ENCODE measurements at regions not wholly inside any gene's neighbourhood (a gene's known extent, or its start where the extent isn't known, plus 50 kb on each side); places are given as distances from the start of the nearest gene placed in this dataset.

DNA sequence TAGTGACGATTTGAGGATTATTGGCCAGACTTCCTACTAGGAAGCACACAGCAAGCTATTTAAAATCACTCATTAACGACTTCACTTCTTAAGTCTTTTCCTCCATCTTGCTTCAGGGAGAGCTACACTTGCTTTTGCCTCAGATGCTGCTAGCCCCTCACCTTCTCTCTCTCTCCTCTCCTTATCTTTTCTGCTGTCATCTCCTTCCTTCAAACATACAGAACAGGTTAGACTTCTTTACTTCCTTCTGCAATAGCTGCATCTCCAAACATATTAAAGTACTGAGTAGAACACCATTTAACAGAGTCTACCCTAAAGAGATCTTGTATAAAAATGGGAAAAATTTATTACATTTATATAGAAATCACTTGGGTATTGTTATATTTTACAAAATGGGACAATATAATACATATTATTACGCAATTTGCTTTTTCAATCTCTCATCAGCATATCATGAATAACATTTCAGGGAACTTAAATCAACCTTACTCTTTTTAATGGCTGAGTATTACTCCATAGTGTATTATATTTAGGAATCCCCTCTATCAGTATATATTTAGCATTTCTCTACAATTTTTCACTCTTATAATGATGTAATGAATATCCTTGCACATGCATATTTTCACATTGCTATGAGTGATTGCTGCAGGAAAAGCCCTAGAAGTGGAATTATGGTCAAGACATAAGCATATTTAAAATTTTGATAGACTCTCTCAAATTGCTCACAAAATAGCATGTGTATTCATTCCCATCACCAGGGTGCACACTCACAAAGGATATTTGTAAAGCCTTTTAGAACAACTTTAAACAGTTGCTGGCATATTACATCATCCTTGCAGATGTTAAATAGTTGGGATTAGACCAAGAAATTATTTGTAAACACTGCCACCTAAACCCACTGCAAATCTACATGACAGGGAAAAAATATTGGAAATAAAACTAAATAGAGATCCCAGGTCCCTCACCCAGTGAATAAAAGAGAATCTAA, 164.5 kb upstream of the NFIB start (continued):
- TF ChIP-seq ZNF302 (tag by site-specific recombination; IDR thresholded peaks at IDR 0.05; ENCODE audit: low read depth) (no peak), ZFP41 (tag by site-specific recombination; IDR thresholded peaks at IDR 0.05; ENCODE audit: borderline replicate concordance) (no peak), ZNF792 (tag by site-specific recombination; IDR thresholded peaks at IDR 0.05) (no peak)

DNA sequence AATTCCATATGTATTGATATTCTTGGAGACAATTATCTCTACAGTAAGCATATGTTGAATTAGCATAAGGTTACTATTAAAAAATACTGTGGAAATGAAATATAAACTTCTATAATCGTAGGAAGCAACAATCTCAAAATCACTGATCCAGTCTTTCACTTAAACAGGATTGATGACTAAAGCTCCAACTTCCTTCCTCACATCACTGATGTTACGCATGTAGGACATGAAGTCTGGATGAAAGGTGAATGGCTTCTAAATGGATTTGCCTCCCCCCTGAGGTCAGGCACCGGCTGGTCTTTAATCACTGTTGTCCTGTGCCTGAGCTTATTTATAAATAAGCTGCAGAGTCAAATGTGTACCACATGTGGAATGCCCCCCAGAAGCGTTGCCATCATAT, 157.1 kb upstream of the NFIB start:
- POLR2A ChIA-PET: no interaction called here
- TF ChIP-seq ZNF37A (tag by site-specific recombination; IDR thresholded peaks at IDR 0.05): no peak
- no peak for TF ChIP-seq IKZF3 (tag by site-specific recombination; IDR thresholded peaks at IDR 0.05)
- TF ChIP-seq, protein P1, sequence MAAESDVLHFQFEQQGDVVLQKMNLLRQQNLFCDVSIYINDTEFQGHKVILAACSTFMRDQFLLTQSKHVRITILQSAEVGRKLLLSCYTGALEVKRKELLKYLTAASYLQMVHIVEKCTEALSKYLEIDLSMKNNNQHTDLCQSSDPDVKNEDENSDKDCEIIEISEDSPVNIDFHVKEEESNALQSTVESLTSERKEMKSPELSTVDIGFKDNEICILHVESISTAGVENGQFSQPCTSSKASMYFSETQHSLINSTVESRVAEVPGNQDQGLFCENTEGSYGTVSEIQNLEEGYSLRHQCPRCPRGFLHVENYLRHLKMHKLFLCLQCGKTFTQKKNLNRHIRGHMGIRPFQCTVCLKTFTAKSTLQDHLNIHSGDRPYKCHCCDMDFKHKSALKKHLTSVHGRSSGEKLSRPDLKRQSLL (tag by site-specific recombination; IDR thresholded peaks at IDR 0.05): no peak
- TF ChIP-seq ZNF621 (tag by site-specific recombination; IDR thresholded peaks at IDR 0.05): no peak
- TF ChIP-seq MEIS1 (CRISPR knock-in tag; IDR thresholded peaks at IDR 0.05; ENCODE audit: borderline replicate concordance): no peak
- TF ChIP-seq ZNF341 (tag by site-specific recombination; IDR thresholded peaks at IDR 0.05; ENCODE audit: low read depth): no peak
- no peak for TF ChIP-seq BCL11A (tag by site-specific recombination; IDR thresholded peaks at IDR 0.05; ENCODE audit: low read depth)
- Histone ChIP-seq H3K9me3 (ENCODE audit: control insufficient read depth, insufficient read depth, low read depth, low read length) (no peaks in the 10 kb centered on the region), H3K4me1 (ENCODE audit: control insufficient read depth, insufficient read depth, low read length) (no peaks in the 10 kb centered on the region), H3K27ac (ENCODE audit: extremely low read depth, low read depth, low read length) (no peak overlapping the region), H3K4me3 (ENCODE audit: low read depth, low read length) (no peak overlapping the region), H3K36me3 (ENCODE audit: control insufficient read depth in 2 of 2, insufficient read depth in 1 of 2, low read length in 2 of 2) (no peaks in the 10 kb centered on the region)
- CTCF ChIA-PET: interaction anchor here (0.6 to 2.7 kb wide), 4 partner anchors 181 to 664 kb away, joined by 3 to 13 read pairs (median 3); no protein-coding TSS in a partner anchor

DNA sequence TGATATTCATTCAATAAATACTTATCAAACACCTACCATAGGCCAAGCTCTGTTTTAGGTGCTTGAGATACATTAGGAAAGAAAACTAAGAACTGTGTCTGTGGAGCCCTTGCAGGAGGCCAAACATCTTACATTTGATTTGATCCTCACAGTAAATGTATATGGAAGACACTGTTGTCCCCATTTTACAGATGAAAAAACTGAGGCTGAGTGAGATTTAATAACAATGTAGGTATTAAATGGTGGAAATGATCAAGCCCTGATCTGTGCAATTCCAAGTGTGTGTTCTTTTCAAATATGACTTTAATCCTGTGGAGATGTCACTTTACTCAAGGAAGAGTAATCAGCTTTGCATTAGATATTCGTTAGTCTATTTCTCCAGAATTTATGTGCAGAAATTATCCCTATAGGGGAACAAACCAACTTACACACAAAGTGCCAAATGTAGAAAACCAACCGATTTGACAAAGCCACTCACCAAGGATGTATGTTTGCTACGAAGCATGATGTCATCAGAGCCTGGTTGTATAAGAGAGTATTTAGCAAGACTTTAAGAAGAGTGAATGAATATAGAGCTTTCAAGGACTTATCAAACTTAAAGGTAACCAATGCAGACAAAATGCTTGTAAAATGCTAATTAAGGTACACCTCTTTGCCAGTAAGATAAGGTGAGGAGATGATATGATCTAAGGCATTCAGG, 153.9 kb upstream of the NFIB start:
- TF ChIP-seq, protein P2, sequence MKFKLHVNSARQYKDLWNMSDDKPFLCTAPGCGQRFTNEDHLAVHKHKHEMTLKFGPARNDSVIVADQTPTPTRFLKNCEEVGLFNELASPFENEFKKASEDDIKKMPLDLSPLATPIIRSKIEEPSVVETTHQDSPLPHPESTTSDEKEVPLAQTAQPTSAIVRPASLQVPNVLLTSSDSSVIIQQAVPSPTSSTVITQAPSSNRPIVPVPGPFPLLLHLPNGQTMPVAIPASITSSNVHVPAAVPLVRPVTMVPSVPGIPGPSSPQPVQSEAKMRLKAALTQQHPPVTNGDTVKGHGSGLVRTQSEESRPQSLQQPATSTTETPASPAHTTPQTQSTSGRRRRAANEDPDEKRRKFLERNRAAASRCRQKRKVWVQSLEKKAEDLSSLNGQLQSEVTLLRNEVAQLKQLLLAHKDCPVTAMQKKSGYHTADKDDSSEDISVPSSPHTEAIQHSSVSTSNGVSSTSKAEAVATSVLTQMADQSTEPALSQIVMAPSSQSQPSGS (tag by site-specific recombination; IDR thresholded peaks at IDR 0.05; ENCODE audit: low read depth): peak; percentile 51; the same call in 1 of the 2 replicates
- no peak for TF ChIP-seq ZNF792 (tag by site-specific recombination; IDR thresholded peaks at IDR 0.05)
- Histone ChIP-seq H3K9me3 (ENCODE audit: control insufficient read depth, insufficient read depth, low read depth, low read length) (no peaks in the 10 kb centered on the region), H3K36me3 (ENCODE audit: control insufficient read depth in 2 of 2, insufficient read depth in 1 of 2, low read length in 2 of 2) (no peaks in the 10 kb centered on the region), H3K27ac (ENCODE audit: extremely low read depth, low read depth, low read length) (no peak overlapping the region), H3K4me3 (ENCODE audit: low read depth, low read length) (no peak overlapping the region), H3K4me1 (ENCODE audit: control insufficient read depth, insufficient read depth, low read length) (no peaks in the 10 kb centered on the region)
- POLR2A ChIA-PET: no interaction called here
- CTCF ChIA-PET: interaction anchor here (0.7 to 5.4 kb wide), 6 partner anchors 20 to 301 kb away, joined by 3 to 68 read pairs (median 3); no protein-coding TSS in a partner anchor

DNA sequence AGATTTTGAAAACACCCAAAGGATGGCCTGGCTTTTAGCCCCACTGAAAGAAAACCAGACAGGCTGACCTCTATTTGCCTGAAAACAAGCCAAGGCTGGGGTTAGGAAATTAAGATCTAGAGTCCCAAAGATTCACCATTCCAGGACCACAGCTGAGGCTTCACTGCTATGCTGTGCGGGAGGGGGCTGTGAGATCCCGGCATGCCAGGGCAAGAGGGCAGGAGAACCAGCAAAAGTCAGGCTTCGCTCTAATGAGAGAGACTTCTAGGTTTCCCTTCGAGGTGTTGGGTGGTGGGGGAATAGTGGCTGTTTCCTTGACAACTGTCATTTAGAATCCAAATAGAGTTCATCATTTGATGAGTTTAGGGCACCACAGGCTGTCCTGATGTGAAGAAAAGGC, 152.9 kb upstream of the NFIB start:
- H3K4me1 ChIP-seq (ENCODE audit: control insufficient read depth, insufficient read depth, low read length): no peaks in the 10 kb centered on the region
- no peaks in the 10 kb centered on the region for H3K36me3 ChIP-seq (ENCODE audit: control insufficient read depth in 2 of 2, insufficient read depth in 1 of 2, low read length in 2 of 2)
- H3K4me3 ChIP-seq (ENCODE audit: low read depth, low read length): no peak overlapping the region
- CTCF ChIA-PET: interaction anchor here (0.5 to 5.4 kb wide), 8 partner anchors 149 to 1775 kb away, joined by 3 to 68 read pairs (median 3); no protein-coding TSS in a partner anchor
- POLR2A ChIA-PET: no interaction called here
- H3K9me3 ChIP-seq (ENCODE audit: control insufficient read depth, insufficient read depth, low read depth, low read length): no peaks in the 10 kb centered on the region
- H3K27ac ChIP-seq (ENCODE audit: extremely low read depth, low read depth, low read length): no peak overlapping the region
- TF ChIP-seq ZNF654 (tag by site-specific recombination; IDR thresholded peaks at IDR 0.05; ENCODE audit: low read depth) (no peak), ZNF596 (tag by site-specific recombination; IDR thresholded peaks at IDR 0.05) (no peak), YY2 (tag by site-specific recombination; IDR thresholded peaks at IDR 0.05) (no peak), SALL2 (tag by site-specific recombination; IDR thresholded peaks at IDR 0.05; ENCODE audit: borderline replicate concordance) (no peak), ZNF416 (tag by site-specific recombination; IDR thresholded peaks at IDR 0.05) (no peak), ZNF184 (tag by site-specific recombination; IDR thresholded peaks at IDR 0.05) (no peak)
- TF ChIP-seq, protein P3, sequence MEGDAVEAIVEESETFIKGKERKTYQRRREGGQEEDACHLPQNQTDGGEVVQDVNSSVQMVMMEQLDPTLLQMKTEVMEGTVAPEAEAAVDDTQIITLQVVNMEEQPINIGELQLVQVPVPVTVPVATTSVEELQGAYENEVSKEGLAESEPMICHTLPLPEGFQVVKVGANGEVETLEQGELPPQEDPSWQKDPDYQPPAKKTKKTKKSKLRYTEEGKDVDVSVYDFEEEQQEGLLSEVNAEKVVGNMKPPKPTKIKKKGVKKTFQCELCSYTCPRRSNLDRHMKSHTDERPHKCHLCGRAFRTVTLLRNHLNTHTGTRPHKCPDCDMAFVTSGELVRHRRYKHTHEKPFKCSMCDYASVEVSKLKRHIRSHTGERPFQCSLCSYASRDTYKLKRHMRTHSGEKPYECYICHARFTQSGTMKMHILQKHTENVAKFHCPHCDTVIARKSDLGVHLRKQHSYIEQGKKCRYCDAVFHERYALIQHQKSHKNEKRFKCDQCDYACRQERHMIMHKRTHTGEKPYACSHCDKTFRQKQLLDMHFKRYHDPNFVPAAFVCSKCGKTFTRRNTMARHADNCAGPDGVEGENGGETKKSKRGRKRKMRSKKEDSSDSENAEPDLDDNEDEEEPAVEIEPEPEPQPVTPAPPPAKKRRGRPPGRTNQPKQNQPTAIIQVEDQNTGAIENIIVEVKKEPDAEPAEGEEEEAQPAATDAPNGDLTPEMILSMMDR (tag by site-specific recombination; IDR thresholded peaks at IDR 0.05): no peak
- TF ChIP-seq, protein P4, sequence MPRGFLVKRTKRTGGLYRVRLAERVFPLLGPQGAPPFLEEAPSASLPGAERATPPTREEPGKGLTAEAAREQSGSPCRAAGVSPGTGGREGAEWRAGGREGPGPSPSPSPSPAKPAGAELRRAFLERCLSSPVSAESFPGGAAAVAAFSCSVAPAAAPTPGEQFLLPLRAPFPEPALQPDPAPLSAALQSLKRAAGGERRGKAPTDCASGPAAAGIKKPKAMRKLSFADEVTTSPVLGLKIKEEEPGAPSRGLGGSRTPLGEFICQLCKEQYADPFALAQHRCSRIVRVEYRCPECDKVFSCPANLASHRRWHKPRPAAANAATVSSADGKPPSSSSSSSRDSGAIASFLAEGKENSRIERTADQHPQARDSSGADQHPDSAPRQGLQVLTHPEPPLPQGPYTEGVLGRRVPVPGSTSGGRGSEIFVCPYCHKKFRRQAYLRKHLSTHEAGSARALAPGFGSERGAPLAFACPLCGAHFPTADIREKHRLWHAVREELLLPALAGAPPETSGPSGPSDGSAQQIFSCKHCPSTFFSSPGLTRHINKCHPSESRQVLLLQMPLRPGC (tag by site-specific recombination; IDR thresholded peaks at IDR 0.05): no peak
